Neural progenitor cell (in vitro differentiated cells): ENCODE measurements at regions not wholly inside any gene's neighbourhood (a gene's known extent, or its start where the extent isn't known, plus 50 kb on each side); places are given as distances from the start of the nearest gene placed in this dataset.

Experiments
- CTCF ChIP-seq: fragments of 200-600 bp; sonication (generic); IDR thresholded peaks from 2 replicates; pipeline ENCODE4 v1.5.1; 2017; ENCODE audit warnings: antibody characterized with exemption, mild to moderate bottlenecking
- EZH2 ChIP-seq: fragments of 200-600 bp; sonication (generic); IDR thresholded peaks from 2 replicates; pipeline ENCODE4 v1.6.1; 2017; ENCODE audit warnings: antibody characterized with exemption, mild to moderate bottlenecking, moderate library complexity

- TF ChIP-seq CTCF (no peak), EZH2 (no peak)
These were observed 67.1 kb downstream of the TANC2 start for GRCh38 chr17:63033142-63033541.
